Endothelial cell (in vitro differentiated cells): ENCODE measurements at regions not wholly inside any gene's neighbourhood (a gene's known extent, or its start where the extent isn't known, plus 50 kb on each side); places are given as distances from the start of the nearest gene placed in this dataset.

Experiments used
- DNase-seq: peaks from one replicate; pipeline ENCODE4 v3.0.0; 2021; ENCODE audit warnings: low spot score
- H3K27ac Mint-ChIP-seq: one replicate; pipeline ENCODE4 v1.8.0; 2021; ENCODE audit warnings: mixed read lengths, inconsistent platforms; ENCODE audit not compliant: unreplicated experiment
- H3K27me3 Mint-ChIP-seq: one replicate; pipeline ENCODE4 v1.8.0; 2021; ENCODE audit warnings: mild to moderate bottlenecking, moderate library complexity, mixed read lengths, inconsistent platforms; ENCODE audit not compliant: unreplicated experiment
- H3K36me3 Mint-ChIP-seq: one replicate; pipeline ENCODE4 v1.8.0; 2021; ENCODE audit warnings: mild to moderate bottlenecking, low read depth, mixed read lengths, inconsistent platforms; ENCODE audit not compliant: unreplicated experiment
- H3K4me1 Mint-ChIP-seq: one replicate; pipeline ENCODE4 v1.8.0; 2021; ENCODE audit warnings: mild to moderate bottlenecking, mixed read lengths, inconsistent platforms; ENCODE audit not compliant: unreplicated experiment
- H3K4me3 Mint-ChIP-seq: one replicate; pipeline ENCODE4 v1.8.0; 2021; ENCODE audit warnings: mild to moderate bottlenecking, mixed read lengths, inconsistent platforms; ENCODE audit not compliant: unreplicated experiment
- H3K9me3 Mint-ChIP-seq: one replicate; pipeline ENCODE4 v1.8.0; 2021; ENCODE audit warnings: mixed read lengths, inconsistent platforms; ENCODE audit not compliant: unreplicated experiment
- TF ChIP-seq, protein P1 (sequence below): fragments of 200-600 bp; sonication (generic); IDR thresholded peaks from one replicate; pipeline ENCODE4 v1.5.0; 2021; ENCODE audit warnings: antibody characterized with exemption; ENCODE audit not compliant: unreplicated experiment

DNA sequence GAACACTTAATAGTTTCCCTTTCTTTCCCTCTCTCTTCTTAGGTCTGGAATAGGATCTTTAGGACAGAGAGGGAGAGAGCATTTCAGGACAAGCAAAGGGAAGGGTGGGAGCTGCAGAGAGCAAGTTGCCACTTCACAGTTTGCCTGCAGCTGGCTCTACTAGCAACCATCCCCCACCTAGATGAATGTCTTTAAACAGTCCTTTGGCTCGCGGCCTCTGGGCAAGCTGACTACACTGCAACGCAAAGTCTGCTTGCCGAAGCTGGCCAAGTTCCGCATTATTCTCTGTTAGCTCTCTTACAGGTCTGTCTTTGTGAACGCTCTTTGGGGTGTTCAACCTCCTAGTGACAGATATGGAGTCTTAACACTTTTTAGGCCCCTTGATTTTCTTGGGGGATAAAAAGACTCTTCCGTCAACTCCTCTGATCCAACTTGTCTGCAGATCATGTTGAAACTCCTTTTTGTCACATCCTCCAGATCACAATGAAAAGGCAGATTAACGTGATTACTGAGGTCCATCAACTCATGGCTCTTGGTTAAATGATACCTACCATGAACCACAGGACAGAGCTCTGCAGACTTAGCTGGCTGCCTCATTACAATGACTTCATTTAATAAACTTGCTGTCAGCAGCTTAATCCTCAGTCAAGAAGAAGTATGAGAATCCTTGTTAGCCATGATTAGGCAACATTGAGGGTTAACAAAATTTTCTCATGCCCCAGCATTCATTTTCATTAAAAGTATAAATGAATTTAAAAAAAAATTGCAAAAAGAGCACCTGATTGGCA lies 74.6 kb downstream of the SLC4A3 start:
- Mint-ChIP-seq H3K4me1 (peaks cover 5% of the 10 kb centered on the region), H3K9me3 (no peaks in the 10 kb centered on the region), H3K27me3 (peaks cover 3% of the 10 kb centered on the region), H3K4me3 (no peak overlapping the region), H3K27ac (no peak overlapping the region), H3K36me3 (no peaks in the 10 kb centered on the region)
- TF ChIP-seq, protein P1, sequence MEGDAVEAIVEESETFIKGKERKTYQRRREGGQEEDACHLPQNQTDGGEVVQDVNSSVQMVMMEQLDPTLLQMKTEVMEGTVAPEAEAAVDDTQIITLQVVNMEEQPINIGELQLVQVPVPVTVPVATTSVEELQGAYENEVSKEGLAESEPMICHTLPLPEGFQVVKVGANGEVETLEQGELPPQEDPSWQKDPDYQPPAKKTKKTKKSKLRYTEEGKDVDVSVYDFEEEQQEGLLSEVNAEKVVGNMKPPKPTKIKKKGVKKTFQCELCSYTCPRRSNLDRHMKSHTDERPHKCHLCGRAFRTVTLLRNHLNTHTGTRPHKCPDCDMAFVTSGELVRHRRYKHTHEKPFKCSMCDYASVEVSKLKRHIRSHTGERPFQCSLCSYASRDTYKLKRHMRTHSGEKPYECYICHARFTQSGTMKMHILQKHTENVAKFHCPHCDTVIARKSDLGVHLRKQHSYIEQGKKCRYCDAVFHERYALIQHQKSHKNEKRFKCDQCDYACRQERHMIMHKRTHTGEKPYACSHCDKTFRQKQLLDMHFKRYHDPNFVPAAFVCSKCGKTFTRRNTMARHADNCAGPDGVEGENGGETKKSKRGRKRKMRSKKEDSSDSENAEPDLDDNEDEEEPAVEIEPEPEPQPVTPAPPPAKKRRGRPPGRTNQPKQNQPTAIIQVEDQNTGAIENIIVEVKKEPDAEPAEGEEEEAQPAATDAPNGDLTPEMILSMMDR, result no peak
- DNase-seq, result no peak

DNA sequence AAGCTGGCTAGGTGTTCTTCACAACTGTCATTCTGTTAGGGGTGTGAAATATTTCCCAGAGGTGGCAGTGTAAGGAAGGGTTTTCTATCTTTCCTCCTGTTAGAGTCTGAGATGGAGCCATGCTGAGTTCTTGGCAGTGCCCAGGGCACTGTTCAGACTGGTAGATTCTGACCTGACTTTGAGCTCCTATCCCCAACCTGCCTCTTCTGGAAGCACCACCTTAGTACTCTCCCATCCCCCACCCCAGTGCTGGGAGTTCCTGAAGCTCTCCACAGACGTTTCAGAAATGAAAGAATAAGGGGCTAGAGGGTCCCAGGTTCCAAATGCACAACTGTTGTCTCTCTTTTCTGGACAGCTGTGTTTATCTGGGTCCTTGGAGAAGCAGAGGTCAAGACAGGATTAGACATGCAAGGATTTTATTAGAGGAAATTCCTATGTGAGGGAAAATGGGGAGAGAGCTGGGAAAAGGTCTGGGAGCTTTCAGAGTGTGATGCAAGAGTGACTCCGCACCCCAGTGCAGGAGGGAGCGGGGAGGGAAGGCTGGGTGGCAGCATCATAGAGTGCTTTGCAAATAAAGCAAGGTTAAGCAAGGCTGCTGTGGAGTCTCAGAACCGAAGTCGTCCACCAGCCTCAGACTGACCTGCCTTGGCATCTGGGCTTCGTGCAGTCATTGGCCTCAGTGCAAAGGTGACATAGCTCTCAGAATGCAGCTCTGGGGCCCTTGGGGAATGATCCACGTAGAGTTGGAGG lies 75.5 kb downstream of the SLC4A3 start:
- TF ChIP-seq, protein P1, result no peak
- Mint-ChIP-seq H3K27me3 (peaks cover 4% of the 10 kb centered on the region), H3K4me3 (no peak overlapping the region), H3K36me3 (no peaks in the 10 kb centered on the region), H3K27ac (no peak overlapping the region), H3K4me1 (peaks cover 5% of the 10 kb centered on the region), H3K9me3 (no peaks in the 10 kb centered on the region)
- no peak for DNase-seq

DNA sequence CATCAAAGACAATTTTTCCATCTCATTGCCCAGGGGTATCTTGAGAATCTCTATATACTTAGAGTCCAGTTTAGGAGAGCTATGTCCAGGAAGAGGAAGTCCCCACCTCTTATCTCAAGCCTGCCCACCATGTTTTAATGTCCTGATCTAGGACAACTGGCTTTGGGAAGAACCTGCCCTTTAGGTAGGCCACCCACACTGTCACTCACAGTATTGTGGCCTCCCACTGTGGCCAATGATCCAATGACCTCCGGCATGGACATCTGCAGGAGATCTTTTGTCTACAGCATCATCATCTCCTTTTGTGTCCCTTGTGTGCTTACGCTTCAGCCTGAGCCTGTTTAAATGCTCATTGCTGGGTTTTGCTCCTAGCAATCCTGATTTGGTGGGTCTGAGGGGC lies 77.4 kb downstream of the SLC4A3 start:
- Mint-ChIP-seq H3K36me3 (no peaks in the 10 kb centered on the region), H3K4me1 (no peaks in the 10 kb centered on the region), H3K4me3 (no peak overlapping the region), H3K9me3 (no peaks in the 10 kb centered on the region), H3K27me3 (peaks cover 4% of the 10 kb centered on the region), H3K27ac (no peak overlapping the region)
- TF ChIP-seq, protein P1, result no peak
- DNase-seq, result no peak

DNA sequence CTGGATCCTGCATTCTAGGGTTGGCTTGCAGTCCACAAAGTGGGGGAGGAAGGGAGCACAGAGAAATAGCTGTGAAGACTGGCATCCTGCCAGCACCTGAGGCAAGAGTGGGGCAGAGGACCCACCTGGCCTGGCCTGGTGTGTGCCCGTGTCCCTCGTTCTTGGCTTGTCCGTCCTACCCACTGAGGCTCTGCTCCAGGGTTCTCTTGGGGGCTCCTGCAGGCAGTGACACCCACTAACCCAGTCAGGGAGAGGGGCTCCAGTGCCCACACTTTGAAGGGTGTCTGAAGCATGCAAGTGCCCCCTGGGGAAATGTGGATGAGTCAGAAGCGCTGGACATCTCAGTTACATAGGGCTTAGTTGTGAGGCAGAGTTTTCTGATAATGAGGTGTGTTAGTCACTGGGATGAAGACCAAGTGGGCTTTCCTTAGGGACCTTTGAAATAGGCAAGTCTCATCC lies 79.4 kb downstream of the SLC4A3 start:
- TF ChIP-seq, protein P1, result no peak
- no peaks in the 10 kb centered on the region for H3K9me3 Mint-ChIP-seq
- no peaks in the 10 kb centered on the region for H3K4me1 Mint-ChIP-seq
- H3K36me3 Mint-ChIP-seq, result no peaks in the 10 kb centered on the region
- no peak for DNase-seq
- no peak overlapping the region for H3K4me3 Mint-ChIP-seq
- H3K27me3 Mint-ChIP-seq, result peaks cover 4% of the 10 kb centered on the region
- no peak overlapping the region for H3K27ac Mint-ChIP-seq
